GM18505 (cell line): ENCODE measurements at regions not wholly inside any gene's neighbourhood (a gene's known extent, or its start where the extent isn't known, plus 50 kb on each side); places are given as distances from the start of the nearest gene placed in this dataset.
"Not testable (repeated sequence)": the region's sequence is repeated elsewhere in the genome, so short reads cannot be mapped to it uniquely, and the experiment has no call there.

ENCODE experiments used
- ATAC-seq: cut with Tn5 transposase; IDR thresholded peaks from one replicate; pipeline ENCODE4 v1.9.1; 2021; ENCODE audit not compliant: unreplicated experiment
- POLR2A ChIP-seq: IDR thresholded peaks from 4 replicates; pipeline ENCODE4 v1.6.1; 2011; ENCODE audit warnings: borderline replicate concordance; ENCODE audit not compliant: insufficient read depth, insufficient read length; ENCODE audit errors: extremely low read depth

- no peak for ATAC-seq
- no peak for TF ChIP-seq POLR2A
Measured at GRCh38 chr13:44887515-44887914, 101.8 kb downstream of the NUFIP1 start.

GRCh38 chr13:44884076-44884729, 105.1 kb downstream of the NUFIP1 start:
- no peak for TF ChIP-seq POLR2A
- ATAC-seq = no peak

- ATAC-seq = no peak
- no peak for TF ChIP-seq POLR2A
Measured at GRCh38 chr13:44879452-44880058, 109.7 kb downstream of the NUFIP1 start.

- no peak for TF ChIP-seq POLR2A
- ATAC-seq = no peak
Measured at GRCh38 chr13:44876782-44877324, 112.4 kb downstream of the NUFIP1 start.

GRCh38 chr13:44874886-44875630, 114.2 kb downstream of the NUFIP1 start:
- TF ChIP-seq POLR2A = no peak

GRCh38 chr13:44874176-44874575, 115.1 kb downstream of the NUFIP1 start:
- TF ChIP-seq POLR2A = no peak
- no peak for ATAC-seq

More at GRCh38 chr13:44874886-44875630, 114.2 kb downstream of the NUFIP1 start:
- no peak for ATAC-seq

- no peak for ATAC-seq
- TF ChIP-seq POLR2A = no peak
Measured at GRCh38 chr13:44873461-44873860, 115.8 kb downstream of the NUFIP1 start.

- TF ChIP-seq POLR2A = no peak
- ATAC-seq = no peak
Measured at GRCh38 chr13:44872751-44873150, 116.5 kb downstream of the NUFIP1 start.

GRCh38 chr13:44870456-44870929, 118.8 kb downstream of the NUFIP1 start:
- TF ChIP-seq POLR2A = no peak
- no peak for ATAC-seq

- ATAC-seq = no peak
- TF ChIP-seq POLR2A = no peak
Measured at GRCh38 chr13:44869167-44869566, 120.1 kb downstream of the NUFIP1 start.

- no peak for ATAC-seq
Measured at GRCh38 chr13:44868397-44868796, 120.9 kb downstream of the NUFIP1 start.

GRCh38 chr13:44867825-44868224, 121.4 kb downstream of the NUFIP1 start:
- ATAC-seq = no peak
- TF ChIP-seq POLR2A = no peak

More at GRCh38 chr13:44868397-44868796, 120.9 kb downstream of the NUFIP1 start:
- TF ChIP-seq POLR2A = no peak

- ATAC-seq = no peak
Measured at GRCh38 chr13:44866411-44866911, 122.8 kb downstream of the NUFIP1 start.

GRCh38 chr13:44865722-44866410, 123.4 kb downstream of the NUFIP1 start:
- no peak for ATAC-seq
- no peak for TF ChIP-seq POLR2A

More at GRCh38 chr13:44866411-44866911, 122.8 kb downstream of the NUFIP1 start:
- TF ChIP-seq POLR2A = no peak

- not testable (repeated sequence) for ATAC-seq
Measured at GRCh38 chr13:44863641-44864040, 125.6 kb downstream of the NUFIP1 start.
